NCI-H1092 treated with DMSO at 0.1 percent for 48 hours (cell line): ENCODE measurements at regions not wholly inside any gene's neighbourhood (a gene's known extent, or its start where the extent isn't known, plus 50 kb on each side); places are given as distances from the start of the nearest gene placed in this dataset.

Experiments
- DNase-seq: peaks from one replicate; lab custom pipeline; 2025; lab: John Stamatoyannopoulos, UW

GRCh38 chr7:54956865-54957264, 62.0 kb upstream of the EGFR start:
- no peak for DNase-seq

GRCh38 chr7:54960517-54960916, 58.3 kb upstream of the EGFR start:
- no peak for DNase-seq

- DNase-seq = no peak
Measured at GRCh38 chr7:54961391-54961790, 57.4 kb upstream of the EGFR start.

- DNase-seq = no peak
Measured at GRCh38 chr7:54963155-54963554, 55.7 kb upstream of the EGFR start.

- no peak for DNase-seq
Measured at GRCh38 chr7:54964136-54964535, 54.7 kb upstream of the EGFR start.

GRCh38 chr7:54967377-54967776, 51.4 kb upstream of the EGFR start:
- DNase-seq = no peak

- no peak for DNase-seq
Measured at GRCh38 chr7:54968018-54968417, 50.8 kb upstream of the EGFR start.
